Liver (tissue), 3 donors: ENCODE measurements at regions not wholly inside any gene's neighbourhood (a gene's known extent, or its start where the extent isn't known, plus 50 kb on each side); places are given as distances from the start of the nearest gene placed in this dataset.

Experiments used
- CTCF ChIP-seq: fragments of 150-350 bp; IDR thresholded peaks from 2 replicates; pipeline ENCODE4 v1.5.1; 2017; ENCODE audit warnings: improper control_type of control experiment, low read depth, low read length; ENCODE audit not compliant: missing input control
- EGR1 ChIP-seq, 2 donors: IDR thresholded peaks; 2 replicates each; pipeline ENCODE4 v1.6.1; 2016 to 2018; ENCODE audit warnings: antibody characterized with exemption in 2 of 2, low read depth in 2 of 2
- FOXA1 ChIP-seq: IDR thresholded peaks from 2 replicates; pipeline ENCODE4 v1.6.1; 2016; ENCODE audit warnings: antibody characterized with exemption
- HNF4G ChIP-seq: IDR thresholded peaks from 2 replicates; pipeline ENCODE4 v1.6.1; 2016; ENCODE audit warnings: antibody characterized with exemption
- JUND ChIP-seq, 2 donors: IDR thresholded peaks; 2 replicates each; pipeline ENCODE4 v1.6.1; 2016; ENCODE audit warnings: antibody characterized with exemption in 2 of 2
- NR2F2 ChIP-seq: IDR thresholded peaks from 2 replicates; pipeline ENCODE4 v1.6.1; 2016; ENCODE audit warnings: antibody characterized with exemption
- RAD21 ChIP-seq, 2 donors: IDR thresholded peaks; 2 replicates each; pipeline ENCODE4 v1.6.1; 2016; ENCODE audit warnings: antibody characterized with exemption in 2 of 2, mild to moderate bottlenecking in 2 of 2
- REST ChIP-seq: IDR thresholded peaks from 2 replicates; pipeline ENCODE4 v1.6.1; 2016; ENCODE audit warnings: antibody characterized with exemption, mild to moderate bottlenecking
- SP1 ChIP-seq: IDR thresholded peaks from 2 replicates; pipeline ENCODE4 v1.6.1; 2018; ENCODE audit warnings: antibody characterized with exemption, mild to moderate bottlenecking
- TAF1 ChIP-seq: conservative IDR thresholded peaks from 2 replicates; pipeline ENCODE4 v1.6.1; 2016; ENCODE audit warnings: antibody characterized with exemption, mild to moderate bottlenecking
- YY1 ChIP-seq: IDR thresholded peaks from 2 replicates; pipeline ENCODE4 v1.6.1; 2016; ENCODE audit warnings: antibody characterized with exemption, mild to moderate bottlenecking
- ZBTB33 ChIP-seq: IDR thresholded peaks from 2 replicates; pipeline ENCODE4 v1.6.1; 2016; ENCODE audit warnings: antibody characterized with exemption
- TF ChIP-seq, protein P1 (sequence below): IDR thresholded peaks from 2 replicates; pipeline ENCODE4 v1.6.1; 2016; ENCODE audit warnings: antibody characterized with exemption
- TF ChIP-seq, protein P2 (sequence below): IDR thresholded peaks from 2 replicates; pipeline ENCODE4 v1.6.1; 2016; ENCODE audit warnings: antibody characterized with exemption
- donor health status: healthy.
- donor health status: healthy.

DNA sequence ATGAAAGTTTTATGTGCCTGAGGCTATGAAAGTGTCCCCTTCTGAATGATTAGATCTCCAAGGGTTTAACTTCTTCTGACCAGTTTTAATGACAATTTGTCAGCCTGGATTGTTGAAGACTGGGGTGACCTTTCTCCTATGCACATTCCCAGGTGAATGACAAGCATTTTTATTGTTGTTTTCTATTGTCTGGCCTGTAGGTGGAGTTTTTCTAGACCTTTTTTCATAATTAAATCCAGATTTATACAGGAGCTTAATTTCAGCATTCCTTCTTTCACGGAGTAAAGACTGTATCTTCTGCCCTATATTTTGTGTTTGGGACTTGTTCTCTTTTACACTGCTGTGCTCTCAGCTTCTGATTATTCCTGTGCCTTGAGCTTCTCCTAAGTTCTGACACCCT is 125.0 kb upstream of the FAR2 start:
- TF ChIP-seq CTCF, result no peak
- no peak for TF ChIP-seq YY1
- no peak for TF ChIP-seq REST
- no peak for TF ChIP-seq TAF1
- TF ChIP-seq, protein P1, sequence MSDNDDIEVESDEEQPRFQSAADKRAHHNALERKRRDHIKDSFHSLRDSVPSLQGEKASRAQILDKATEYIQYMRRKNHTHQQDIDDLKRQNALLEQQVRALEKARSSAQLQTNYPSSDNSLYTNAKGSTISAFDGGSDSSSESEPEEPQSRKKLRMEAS, result no peak
- no peak for TF ChIP-seq RAD21 (IDR thresholded peaks at IDR 0.05)
- no peak for TF ChIP-seq HNF4G
- TF ChIP-seq, protein P2, sequence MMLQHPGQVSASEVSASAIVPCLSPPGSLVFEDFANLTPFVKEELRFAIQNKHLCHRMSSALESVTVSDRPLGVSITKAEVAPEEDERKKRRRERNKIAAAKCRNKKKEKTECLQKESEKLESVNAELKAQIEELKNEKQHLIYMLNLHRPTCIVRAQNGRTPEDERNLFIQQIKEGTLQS, result no peak
- no peak for TF ChIP-seq FOXA1
- TF ChIP-seq JUND (IDR thresholded peaks at IDR 0.05), result no peak
- no peak for TF ChIP-seq EGR1 (IDR thresholded peaks at IDR 0.05; ENCODE audit: low read depth in 2 of 2)
- no peak for TF ChIP-seq ZBTB33
- no peak for TF ChIP-seq NR2F2
- TF ChIP-seq SP1, result no peak
